Stimulated activated CD8-positive, alpha-beta memory T cell treated with anti-CD3 and anti-CD28 coated beads, Interleukin-4, amount 100 ng/mL, for 48 hours (primary cell): ENCODE measurements at regions not wholly inside any gene's neighbourhood (a gene's known extent, or its start where the extent isn't known, plus 50 kb on each side); places are given as distances from the start of the nearest gene placed in this dataset.
A peak's percentile ranks its signal among the peaks of the same experiment; 100 is the strongest.

Source experiments
- DNase-seq: peaks from one replicate; pipeline ENCODE4 v3.0.0-alpha.2; 2020

GRCh38 chr15:46266661-46267060, 631.8 kb downstream of the SQOR start:
- DNase-seq = no peak

GRCh38 chr15:46270481-46271147, 635.8 kb downstream of the SQOR start:
- DNase-seq = no peak

- DNase-seq = no peak
These were observed 640.9 kb downstream of the SQOR start for GRCh38 chr15:46275701-46276100.

GRCh38 chr15:46277451-46277850, 642.6 kb downstream of the SQOR start:
- no peak for DNase-seq

GRCh38 chr15:46278062-46278461, 643.2 kb downstream of the SQOR start:
- no peak for DNase-seq

- no peak for DNase-seq
These were observed 643.8 kb downstream of the SQOR start for GRCh38 chr15:46278486-46279090.

GRCh38 chr15:46280762-46281542, 646.1 kb downstream of the SQOR start:
- no peak for DNase-seq

GRCh38 chr15:46293550-46293949, 658.7 kb downstream of the SQOR start:
- DNase-seq = no peak

- no peak for DNase-seq
These were observed 661.2 kb downstream of the SQOR start for GRCh38 chr15:46296002-46296401.

GRCh38 chr15:46296797-46297196, 662.0 kb downstream of the SQOR start:
- no peak for DNase-seq

- no peak for DNase-seq
These were observed 662.9 kb downstream of the SQOR start for GRCh38 chr15:46297766-46298165.

GRCh38 chr15:46300716-46301115, 665.9 kb downstream of the SQOR start:
- DNase-seq = no peak

GRCh38 chr15:46301291-46301690, 666.5 kb downstream of the SQOR start:
- DNase-seq = no peak

GRCh38 chr15:46301826-46302225, 667.0 kb downstream of the SQOR start:
- no peak for DNase-seq

- peak; percentile 32 for DNase-seq
These were observed 669.5 kb downstream of the SQOR start for GRCh38 chr15:46304321-46304720.

GRCh38 chr15:46307746-46308145, 672.9 kb downstream of the SQOR start:
- no peak for DNase-seq

- no peak for DNase-seq
These were observed 675.1 kb downstream of the SQOR start for GRCh38 chr15:46309914-46310313.

GRCh38 chr15:46312133-46312740, 677.4 kb downstream of the SQOR start:
- DNase-seq = peak; percentile 73

- DNase-seq = no peak
These were observed 680.6 kb downstream of the SQOR start for GRCh38 chr15:46315434-46315833.

- DNase-seq = no peak
These were observed 681.2 kb downstream of the SQOR start for GRCh38 chr15:46316024-46316423.

- no peak for DNase-seq
These were observed 682.2 kb downstream of the SQOR start for GRCh38 chr15:46317029-46317428.

GRCh38 chr15:46322753-46323152, 687.9 kb downstream of the SQOR start:
- no peak for DNase-seq

GRCh38 chr15:46326173-46326572, 691.3 kb downstream of the SQOR start:
- DNase-seq = no peak

- no peak for DNase-seq
These were observed 694.0 kb downstream of the SQOR start for GRCh38 chr15:46328821-46329220.
